ENCODE measurements at regions not wholly inside any gene's neighbourhood (a gene's known extent, or its start where the extent isn't known, plus 50 kb on each side); places are given as distances from the start of the nearest gene placed in this dataset.

DNA sequence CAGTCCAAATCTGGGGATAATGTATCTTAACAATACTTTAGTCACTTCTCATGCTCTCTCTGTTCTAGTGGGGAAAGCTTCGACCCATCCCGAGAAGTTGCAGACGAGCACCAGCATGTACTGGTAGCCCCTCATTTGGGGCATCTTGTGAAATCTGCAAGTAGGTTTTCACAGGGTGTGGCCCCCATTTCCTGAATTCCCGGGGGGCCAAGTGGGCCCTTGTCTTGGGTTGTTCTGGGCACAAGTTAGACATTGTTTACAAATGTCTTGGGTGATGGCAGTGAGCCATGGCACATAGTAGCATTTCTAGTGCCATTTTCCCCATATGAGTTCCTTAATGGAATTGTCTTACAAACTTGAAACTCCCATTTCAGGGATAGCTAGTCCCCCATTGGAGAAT, 216.7 kb upstream of the KCND2 start:
- TF ChIP-seq, protein P1, sequence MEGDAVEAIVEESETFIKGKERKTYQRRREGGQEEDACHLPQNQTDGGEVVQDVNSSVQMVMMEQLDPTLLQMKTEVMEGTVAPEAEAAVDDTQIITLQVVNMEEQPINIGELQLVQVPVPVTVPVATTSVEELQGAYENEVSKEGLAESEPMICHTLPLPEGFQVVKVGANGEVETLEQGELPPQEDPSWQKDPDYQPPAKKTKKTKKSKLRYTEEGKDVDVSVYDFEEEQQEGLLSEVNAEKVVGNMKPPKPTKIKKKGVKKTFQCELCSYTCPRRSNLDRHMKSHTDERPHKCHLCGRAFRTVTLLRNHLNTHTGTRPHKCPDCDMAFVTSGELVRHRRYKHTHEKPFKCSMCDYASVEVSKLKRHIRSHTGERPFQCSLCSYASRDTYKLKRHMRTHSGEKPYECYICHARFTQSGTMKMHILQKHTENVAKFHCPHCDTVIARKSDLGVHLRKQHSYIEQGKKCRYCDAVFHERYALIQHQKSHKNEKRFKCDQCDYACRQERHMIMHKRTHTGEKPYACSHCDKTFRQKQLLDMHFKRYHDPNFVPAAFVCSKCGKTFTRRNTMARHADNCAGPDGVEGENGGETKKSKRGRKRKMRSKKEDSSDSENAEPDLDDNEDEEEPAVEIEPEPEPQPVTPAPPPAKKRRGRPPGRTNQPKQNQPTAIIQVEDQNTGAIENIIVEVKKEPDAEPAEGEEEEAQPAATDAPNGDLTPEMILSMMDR (IDR thresholded peaks at IDR 0.05) = no peak
- TF ChIP-seq POLR2A (IDR thresholded peaks at IDR 0.05) = no peak
